ENCODE measurements at regions not wholly inside any gene's neighbourhood (a gene's known extent, or its start where the extent isn't known, plus 50 kb on each side); places are given as distances from the start of the nearest gene placed in this dataset.

- Mint-ChIP-seq H3K4me1 (ENCODE audit: low read depth, unreplicated experiment) (no peaks in the 10 kb centered on the region), H3K4me3 (ENCODE audit: unreplicated experiment) (no peak overlapping the region), H3K9me3 (ENCODE audit: unreplicated experiment) (peaks cover 3% of the 10 kb centered on the region), H3K36me3 (ENCODE audit: low read depth, unreplicated experiment) (no peaks in the 10 kb centered on the region), H3K27me3 (ENCODE audit: low read depth, unreplicated experiment) (no peaks in the 10 kb centered on the region), H3K27ac (ENCODE audit: unreplicated experiment) (no peak overlapping the region)
- H3K79me2 ChIP-seq (ENCODE audit: insufficient read depth, low read length): no peaks in the 10 kb centered on the region
- no peak overlapping the region for H3K4me3 ChIP-seq (ENCODE audit: insufficient read depth, low read depth, low read length)
- no peaks in the 10 kb centered on the region for H4K20me1 ChIP-seq (ENCODE audit: insufficient read depth, low read length)
- H3K4me2 ChIP-seq (ENCODE audit: low read length): no peak overlapping the region
- no peaks in the 10 kb centered on the region for H3K27me3 ChIP-seq (ENCODE audit: insufficient read depth, low read length)
- no peak for DNase-seq (ENCODE audit: low read depth)
- H3K9me3 ChIP-seq (ENCODE audit: insufficient read depth, low read depth, low read length): peaks cover 6% of the 10 kb centered on the region
- H2AFZ ChIP-seq (ENCODE audit: low read depth, low read length): no peak overlapping the region
- no peak overlapping the region for H3K9ac ChIP-seq (ENCODE audit: low read length)
- H3K27ac ChIP-seq (ENCODE audit: low read depth, low read length): no peak overlapping the region
- H3K36me3 ChIP-seq (ENCODE audit: insufficient read depth, low read length): no peaks in the 10 kb centered on the region
- no peaks in the 10 kb centered on the region for H3K4me1 ChIP-seq (ENCODE audit: insufficient read depth, low read length)
- FAIRE-seq: no peak
- TF ChIP-seq CTCF (IDR thresholded peaks at IDR 0.05; ENCODE audit: insufficient read depth, low read depth, low read length) (no peak), EZH2 (IDR thresholded peaks at IDR 0.05; ENCODE audit: insufficient read depth, low read length) (no peak)
These were observed 658.8 kb upstream of the DEFB115 start for GRCh38 chr20:30598460-30599230.

- Histone ChIP-seq H3K27me3 (ENCODE audit: insufficient read depth, low read length) (no peaks in the 10 kb centered on the region), H3K9ac (ENCODE audit: low read length) (no peak overlapping the region), H3K4me3 (ENCODE audit: insufficient read depth, low read depth, low read length) (no peak overlapping the region), H3K27ac (ENCODE audit: low read depth, low read length) (no peak overlapping the region), H3K36me3 (ENCODE audit: insufficient read depth, low read length) (no peaks in the 10 kb centered on the region), H3K9me3 (ENCODE audit: insufficient read depth, low read depth, low read length) (peaks cover 6% of the 10 kb centered on the region), H4K20me1 (ENCODE audit: insufficient read depth, low read length) (no peaks in the 10 kb centered on the region), H2AFZ (ENCODE audit: low read depth, low read length) (no peak overlapping the region), H3K4me2 (ENCODE audit: low read length) (no peak overlapping the region), H3K4me1 (ENCODE audit: insufficient read depth, low read length) (no peaks in the 10 kb centered on the region), H3K79me2 (ENCODE audit: insufficient read depth, low read length) (no peaks in the 10 kb centered on the region)
- DNase-seq (ENCODE audit: low read depth) (no peak), FAIRE-seq (no peak)
- peaks cover 3% of the 10 kb centered on the region for H3K9me3 Mint-ChIP-seq (ENCODE audit: unreplicated experiment)
- H3K36me3 Mint-ChIP-seq (ENCODE audit: low read depth, unreplicated experiment): no peaks in the 10 kb centered on the region
- no peak overlapping the region for H3K27ac Mint-ChIP-seq (ENCODE audit: unreplicated experiment)
- no peaks in the 10 kb centered on the region for H3K4me1 Mint-ChIP-seq (ENCODE audit: low read depth, unreplicated experiment)
- H3K4me3 Mint-ChIP-seq (ENCODE audit: unreplicated experiment): no peak overlapping the region
- TF ChIP-seq EZH2 (IDR thresholded peaks at IDR 0.05; ENCODE audit: insufficient read depth, low read length) (no peak), CTCF (IDR thresholded peaks at IDR 0.05; ENCODE audit: insufficient read depth, low read depth, low read length) (no peak)
- no peaks in the 10 kb centered on the region for H3K27me3 Mint-ChIP-seq (ENCODE audit: low read depth, unreplicated experiment)
These were observed 657.5 kb upstream of the DEFB115 start for GRCh38 chr20:30599990-30600389.

- peaks cover 4% of the 10 kb centered on the region for H3K9me3 ChIP-seq (ENCODE audit: insufficient read depth, low read depth, low read length)
- no peak overlapping the region for H3K27ac ChIP-seq (ENCODE audit: low read depth, low read length)
- H3K4me1 ChIP-seq (ENCODE audit: insufficient read depth, low read length): no peaks in the 10 kb centered on the region
- no peaks in the 10 kb centered on the region for H3K79me2 ChIP-seq (ENCODE audit: insufficient read depth, low read length)
- Mint-ChIP-seq H3K27me3 (ENCODE audit: low read depth, unreplicated experiment) (peaks cover 3% of the 10 kb centered on the region), H3K4me1 (ENCODE audit: low read depth, unreplicated experiment) (no peaks in the 10 kb centered on the region), H3K9me3 (ENCODE audit: unreplicated experiment) (peaks cover 6% of the 10 kb centered on the region), H3K4me3 (ENCODE audit: unreplicated experiment) (no peak overlapping the region), H3K27ac (ENCODE audit: unreplicated experiment) (no peak overlapping the region), H3K36me3 (ENCODE audit: low read depth, unreplicated experiment) (no peaks in the 10 kb centered on the region)
- no peak overlapping the region for H3K4me3 ChIP-seq (ENCODE audit: insufficient read depth, low read depth, low read length)
- H3K36me3 ChIP-seq (ENCODE audit: insufficient read depth, low read length): no peaks in the 10 kb centered on the region
- no peaks in the 10 kb centered on the region for H4K20me1 ChIP-seq (ENCODE audit: insufficient read depth, low read length)
- TF ChIP-seq EZH2 (IDR thresholded peaks at IDR 0.05; ENCODE audit: insufficient read depth, low read length): no peak
- no peak for TF ChIP-seq CTCF (IDR thresholded peaks at IDR 0.05; ENCODE audit: insufficient read depth, low read depth, low read length)
- H3K27me3 ChIP-seq (ENCODE audit: insufficient read depth, low read length): no peaks in the 10 kb centered on the region
- H3K9ac ChIP-seq (ENCODE audit: low read length): no peak overlapping the region
- no peak overlapping the region for H2AFZ ChIP-seq (ENCODE audit: low read depth, low read length)
- FAIRE-seq: no peak
- H3K4me2 ChIP-seq (ENCODE audit: low read length): no peak overlapping the region
- no peak for DNase-seq (ENCODE audit: low read depth)
These were observed 655.5 kb upstream of the DEFB115 start for GRCh38 chr20:30601974-30602373.

All from astrocyte (in vitro differentiated cells and primary cell).